ENCODE measurements at regions not wholly inside any gene's neighbourhood (a gene's known extent, or its start where the extent isn't known, plus 50 kb on each side); places are given as distances from the start of the nearest gene placed in this dataset.

- Histone ChIP-seq H3K4me1 (peaks cover 23% of the 10 kb centered on the region), H3K4me3 (no peak overlapping the region), H3K27ac (no peak overlapping the region), H3K9me3 (no peaks in the 10 kb centered on the region), H3K36me3 (peaks cover 7% of the 10 kb centered on the region), H3K27me3 (no peaks in the 10 kb centered on the region)
- TF ChIP-seq, protein P1, sequence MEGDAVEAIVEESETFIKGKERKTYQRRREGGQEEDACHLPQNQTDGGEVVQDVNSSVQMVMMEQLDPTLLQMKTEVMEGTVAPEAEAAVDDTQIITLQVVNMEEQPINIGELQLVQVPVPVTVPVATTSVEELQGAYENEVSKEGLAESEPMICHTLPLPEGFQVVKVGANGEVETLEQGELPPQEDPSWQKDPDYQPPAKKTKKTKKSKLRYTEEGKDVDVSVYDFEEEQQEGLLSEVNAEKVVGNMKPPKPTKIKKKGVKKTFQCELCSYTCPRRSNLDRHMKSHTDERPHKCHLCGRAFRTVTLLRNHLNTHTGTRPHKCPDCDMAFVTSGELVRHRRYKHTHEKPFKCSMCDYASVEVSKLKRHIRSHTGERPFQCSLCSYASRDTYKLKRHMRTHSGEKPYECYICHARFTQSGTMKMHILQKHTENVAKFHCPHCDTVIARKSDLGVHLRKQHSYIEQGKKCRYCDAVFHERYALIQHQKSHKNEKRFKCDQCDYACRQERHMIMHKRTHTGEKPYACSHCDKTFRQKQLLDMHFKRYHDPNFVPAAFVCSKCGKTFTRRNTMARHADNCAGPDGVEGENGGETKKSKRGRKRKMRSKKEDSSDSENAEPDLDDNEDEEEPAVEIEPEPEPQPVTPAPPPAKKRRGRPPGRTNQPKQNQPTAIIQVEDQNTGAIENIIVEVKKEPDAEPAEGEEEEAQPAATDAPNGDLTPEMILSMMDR (IDR thresholded peaks at IDR 0.05): no peak
- intact Hi-C loops (cut with DNase I): no loop called here
- ATAC-seq (no peak), DNase-seq (no peak)
These were observed 117.3 kb upstream of the GRK3 start for GRCh38 chr22:25447067-25447685.

- Histone ChIP-seq H3K27ac (peak overlapping the region; percentile 87), H3K27me3 (no peaks in the 10 kb centered on the region), H3K36me3 (peaks cover 7% of the 10 kb centered on the region), H3K9me3 (no peaks in the 10 kb centered on the region), H3K4me3 (peak overlapping the region; percentile 98), H3K4me1 (peaks cover 23% of the 10 kb centered on the region)
- intact Hi-C loops (cut with DNase I): no loop called here
- DNase-seq (peak; percentile 94), ATAC-seq (peak; percentile 100)
- TF ChIP-seq, protein P1 (IDR thresholded peaks at IDR 0.05): peak; percentile 87
These were observed 116.6 kb upstream of the GRK3 start for GRCh38 chr22:25447686-25448434.

DNA sequence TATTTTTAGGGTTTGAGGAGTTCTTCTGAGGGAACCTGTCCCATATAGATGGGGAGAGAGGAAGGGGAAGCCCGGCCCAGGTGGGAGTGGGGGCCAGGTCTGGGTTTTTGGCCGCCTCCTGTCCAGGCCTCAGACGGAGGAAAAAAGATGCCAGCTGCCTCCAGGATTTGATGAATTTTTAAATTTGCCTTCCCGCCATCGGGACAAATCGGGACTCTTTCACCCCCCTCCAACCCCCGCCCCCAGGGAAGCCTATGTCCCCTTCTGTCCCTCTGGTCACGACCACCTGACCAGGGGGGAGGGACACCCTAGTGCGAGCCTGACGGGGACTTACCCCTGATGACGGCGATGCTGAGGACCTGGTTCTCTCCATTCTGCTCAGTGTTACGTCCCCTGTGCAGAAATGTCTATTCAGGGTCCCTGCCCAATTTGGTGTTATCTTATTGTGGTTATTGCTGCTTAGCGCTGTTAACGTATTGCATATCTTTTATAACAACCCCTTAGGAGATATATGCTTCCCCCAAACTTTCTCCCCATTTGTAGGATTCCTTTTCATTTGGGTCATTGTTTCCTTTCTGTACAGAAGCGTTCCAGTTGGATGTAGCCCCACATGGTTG lies 115.9 kb upstream of the GRK3 start:
- peaks cover 23% of the 10 kb centered on the region for H3K4me1 ChIP-seq
- H3K27me3 ChIP-seq: no peaks in the 10 kb centered on the region
- H3K36me3 ChIP-seq: peaks cover 11% of the 10 kb centered on the region
- peak overlapping the region; percentile 87 for H3K27ac ChIP-seq
- intact Hi-C loops (cut with DNase I): no loop called here
- TF ChIP-seq, protein P1 (IDR thresholded peaks at IDR 0.05): no peak
- no peaks in the 10 kb centered on the region for H3K9me3 ChIP-seq
- ATAC-seq: peak; percentile 13
- no peak for DNase-seq
- peak overlapping the region; percentile 98 for H3K4me3 ChIP-seq

GRCh38 chr22:25449781-25450317 lies 114.6 kb upstream of the GRK3 start:
- no peak overlapping the region for H3K4me3 ChIP-seq
- peaks cover 23% of the 10 kb centered on the region for H3K4me1 ChIP-seq
- peaks cover 22% of the 10 kb centered on the region for H3K36me3 ChIP-seq
- H3K27ac ChIP-seq: no peak overlapping the region
- TF ChIP-seq, protein P1 (IDR thresholded peaks at IDR 0.05): no peak
- ATAC-seq (no peak), DNase-seq (no peak)
- H3K9me3 ChIP-seq: no peaks in the 10 kb centered on the region
- no peaks in the 10 kb centered on the region for H3K27me3 ChIP-seq
- intact Hi-C loops (cut with DNase I): no loop called here

DNA sequence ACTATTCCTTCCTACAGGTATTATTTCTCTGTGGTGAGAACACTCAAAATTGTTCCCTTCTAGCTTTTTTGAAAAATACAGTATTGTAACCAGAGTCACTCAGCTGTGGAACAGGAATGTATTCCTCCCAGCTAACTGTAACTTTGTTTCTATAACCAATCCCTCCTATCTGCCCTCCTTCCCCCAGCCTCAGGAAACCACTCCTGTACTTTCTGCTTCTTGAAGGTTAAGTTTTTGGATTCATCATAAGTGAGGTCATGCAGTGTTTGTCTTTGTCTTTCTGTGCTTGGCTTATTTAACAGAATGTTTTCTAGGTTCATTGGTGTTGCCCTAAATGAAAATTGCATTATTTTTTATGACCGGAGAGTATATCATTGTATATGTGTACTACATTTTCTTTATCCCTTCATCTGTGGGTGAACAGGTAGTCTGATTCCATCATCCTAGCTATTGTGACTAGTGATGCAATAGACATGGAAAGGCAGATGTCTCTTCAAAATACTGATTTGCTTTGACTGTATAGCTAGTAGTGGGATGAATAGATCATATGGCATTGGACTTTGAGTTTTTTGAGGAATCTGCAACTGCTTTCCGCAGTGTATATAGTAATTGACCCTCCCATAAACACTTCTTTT lies 112.9 kb upstream of the GRK3 start:
- Histone ChIP-seq H3K36me3 (peaks cover 25% of the 10 kb centered on the region), H3K27me3 (no peaks in the 10 kb centered on the region), H3K4me1 (peaks cover 23% of the 10 kb centered on the region), H3K4me3 (no peak overlapping the region), H3K27ac (no peak overlapping the region), H3K9me3 (no peaks in the 10 kb centered on the region)
- TF ChIP-seq, protein P1 (IDR thresholded peaks at IDR 0.05): no peak
- intact Hi-C loops (cut with DNase I): no loop called here
- no peak for DNase-seq
- no peak for ATAC-seq
